Activated CD4-positive, alpha-beta T cell treated with anti-CD3 and anti-CD28 coated beads for 36 hours (primary cell): ENCODE measurements at regions not wholly inside any gene's neighbourhood (a gene's known extent, or its start where the extent isn't known, plus 50 kb on each side); places are given as distances from the start of the nearest gene placed in this dataset.

Source experiments
- ATAC-seq: fragments of 200-7000 bp; cut with Tn5 transposase; one replicate; pipeline ENCODE4 v1.10.0; 2021; ENCODE audit warnings: mild to moderate bottlenecking, moderate library complexity
- CTCF ChIA-PET: fragments of 350-600 bp; sonication (Branson Sonifier 250); formaldehyde crosslinking; loops from one replicate; lab custom pipeline; 2021; ENCODE audit warnings: antibody characterized with exemption; lab: Charles Lee
- POLR2A ChIA-PET: fragments of 350-600 bp; sonication (Branson Sonifier 250); formaldehyde crosslinking; loops from one replicate; lab custom pipeline; 2021; ENCODE audit warnings: antibody characterized with exemption, inconsistent platforms; lab: Charles Lee
- DNase-seq: peaks from one replicate; pipeline ENCODE4 v3.0.0-alpha.2; 2020
- H3K27ac Mint-ChIP-seq: one replicate; pipeline ENCODE4 v1.8.0; 2021; ENCODE audit warnings: mixed read lengths
- H3K27me3 Mint-ChIP-seq: one replicate; pipeline ENCODE4 v1.8.0; 2021; ENCODE audit warnings: mixed read lengths
- H3K36me3 Mint-ChIP-seq: one replicate; pipeline ENCODE4 v1.8.0; 2021; ENCODE audit warnings: low read depth, mixed read lengths
- H3K4me1 Mint-ChIP-seq: one replicate; pipeline ENCODE4 v1.8.0; 2021; ENCODE audit warnings: mixed read lengths
- H3K4me3 Mint-ChIP-seq: one replicate; pipeline ENCODE4 v1.8.0; 2021; ENCODE audit warnings: mild to moderate bottlenecking, moderate library complexity, mixed read lengths
- H3K9me3 Mint-ChIP-seq: one replicate; pipeline ENCODE4 v1.8.0; 2021; ENCODE audit warnings: low read depth, mixed read lengths
- intact Hi-C, 2 experiments: fragments of 100-400 bp; cut with DNase I in 1 of 2; cut with micrococcal nuclease in 1 of 2; formaldehyde crosslinking; loops; one replicate each; pipeline versions ENCODE4 v1.14.2 to v1.15.1; 2022 to 2024; cut with DNase I, micrococcal nuclease

- ChIA-PET CTCF (no interaction called here), POLR2A (no interaction called here)
- Mint-ChIP-seq H3K4me3 (no peak overlapping the region), H3K4me1 (no peaks in the 10 kb centered on the region), H3K9me3 (no peaks in the 10 kb centered on the region), H3K27ac (no peak overlapping the region), H3K36me3 (no peaks in the 10 kb centered on the region), H3K27me3 (peaks cover 9% of the 10 kb centered on the region)
- DNase-seq (no peak), ATAC-seq (no peak)
- intact Hi-C loops = no loop called here
Observed at GRCh38 chr2:238730001-238730669, 117.8 kb upstream of the TWIST2 start.

GRCh38 chr2:238730881-238731280, 117.0 kb upstream of the TWIST2 start:
- H3K27me3 Mint-ChIP-seq = peaks cover 9% of the 10 kb centered on the region
- ChIA-PET CTCF (no interaction called here), POLR2A (no interaction called here)
- intact Hi-C loops = no loop called here
- no peaks in the 10 kb centered on the region for H3K9me3 Mint-ChIP-seq
- ATAC-seq (no peak), DNase-seq (no peak)
- no peak overlapping the region for H3K4me3 Mint-ChIP-seq
- H3K4me1 Mint-ChIP-seq = no peaks in the 10 kb centered on the region
- H3K27ac Mint-ChIP-seq = no peak overlapping the region
- no peaks in the 10 kb centered on the region for H3K36me3 Mint-ChIP-seq

- ATAC-seq = no peak
- DNase-seq = no peak
- no peaks in the 10 kb centered on the region for H3K4me1 Mint-ChIP-seq
- no peak overlapping the region for H3K4me3 Mint-ChIP-seq
- ChIA-PET CTCF (interaction anchor here (1.3 kb wide), 1 partner anchor 12 kb away, joined by 4 read pairs; no protein-coding TSS in a partner anchor), POLR2A (no interaction called here)
- no peak overlapping the region for H3K27ac Mint-ChIP-seq
- no peaks in the 10 kb centered on the region for H3K9me3 Mint-ChIP-seq
- H3K36me3 Mint-ChIP-seq = no peaks in the 10 kb centered on the region
- intact Hi-C loops = no loop called here
- H3K27me3 Mint-ChIP-seq = peaks cover 11% of the 10 kb centered on the region
Observed at GRCh38 chr2:238731961-238732360, 115.9 kb upstream of the TWIST2 start.

GRCh38 chr2:238738917-238739316, 109.0 kb upstream of the TWIST2 start:
- ChIA-PET CTCF (no interaction called here), POLR2A (no interaction called here)
- no peak overlapping the region for H3K27ac Mint-ChIP-seq
- no peak overlapping the region for H3K4me3 Mint-ChIP-seq
- H3K27me3 Mint-ChIP-seq = peaks cover 31% of the 10 kb centered on the region
- no peak for ATAC-seq
- no peaks in the 10 kb centered on the region for H3K4me1 Mint-ChIP-seq
- no peak for DNase-seq
- intact Hi-C loops = no loop called here
- H3K9me3 Mint-ChIP-seq = no peaks in the 10 kb centered on the region
- H3K36me3 Mint-ChIP-seq = no peaks in the 10 kb centered on the region

GRCh38 chr2:238739668-238740067, 108.2 kb upstream of the TWIST2 start:
- H3K27ac Mint-ChIP-seq = no peak overlapping the region
- DNase-seq = no peak
- no peak for ATAC-seq

GRCh38 chr2:238741277-238741676, 106.6 kb upstream of the TWIST2 start:
- CTCF ChIA-PET = no interaction called here
- Mint-ChIP-seq H3K4me3 (no peak overlapping the region), H3K4me1 (no peaks in the 10 kb centered on the region), H3K36me3 (no peaks in the 10 kb centered on the region), H3K9me3 (no peaks in the 10 kb centered on the region), H3K27ac (no peak overlapping the region), H3K27me3 (peaks cover 33% of the 10 kb centered on the region)
- DNase-seq = no peak
- no peak for ATAC-seq
- intact Hi-C loops = no loop called here
- POLR2A ChIA-PET = no interaction called here

More at GRCh38 chr2:238739668-238740067, 108.2 kb upstream of the TWIST2 start:
- intact Hi-C loops = no loop called here
- ChIA-PET CTCF (no interaction called here), POLR2A (no interaction called here)
- Mint-ChIP-seq H3K36me3 (no peaks in the 10 kb centered on the region), H3K9me3 (no peaks in the 10 kb centered on the region), H3K4me3 (no peak overlapping the region), H3K27me3 (peaks cover 35% of the 10 kb centered on the region), H3K4me1 (no peaks in the 10 kb centered on the region)

GRCh38 chr2:238742066-238742465, 105.8 kb upstream of the TWIST2 start:
- Mint-ChIP-seq H3K36me3 (no peaks in the 10 kb centered on the region), H3K4me3 (no peak overlapping the region), H3K9me3 (no peaks in the 10 kb centered on the region), H3K4me1 (no peaks in the 10 kb centered on the region), H3K27me3 (peaks cover 32% of the 10 kb centered on the region), H3K27ac (no peak overlapping the region)
- ATAC-seq (no peak), DNase-seq (no peak)
- intact Hi-C loops = no loop called here
- CTCF ChIA-PET = no interaction called here
- POLR2A ChIA-PET = no interaction called here

- CTCF ChIA-PET = no interaction called here
- no peaks in the 10 kb centered on the region for H3K36me3 Mint-ChIP-seq
- H3K4me1 Mint-ChIP-seq = no peaks in the 10 kb centered on the region
- no peak overlapping the region for H3K4me3 Mint-ChIP-seq
- intact Hi-C loops = no loop called here
- DNase-seq (no peak), ATAC-seq (no peak)
- H3K9me3 Mint-ChIP-seq = no peaks in the 10 kb centered on the region
- POLR2A ChIA-PET = no interaction called here
- no peak overlapping the region for H3K27ac Mint-ChIP-seq
- peaks cover 28% of the 10 kb centered on the region for H3K27me3 Mint-ChIP-seq
Observed at GRCh38 chr2:238742664-238743063, 105.2 kb upstream of the TWIST2 start.

- POLR2A ChIA-PET = no interaction called here
- no peak overlapping the region for H3K4me3 Mint-ChIP-seq
- no peaks in the 10 kb centered on the region for H3K36me3 Mint-ChIP-seq
- no peak for ATAC-seq
- DNase-seq = no peak
- intact Hi-C loops = no loop called here
- no peak overlapping the region for H3K27ac Mint-ChIP-seq
- H3K27me3 Mint-ChIP-seq = peaks cover 25% of the 10 kb centered on the region
- H3K9me3 Mint-ChIP-seq = no peaks in the 10 kb centered on the region
- no peaks in the 10 kb centered on the region for H3K4me1 Mint-ChIP-seq
- CTCF ChIA-PET = no interaction called here
Observed at GRCh38 chr2:238743243-238744065, 104.4 kb upstream of the TWIST2 start.

- no peaks in the 10 kb centered on the region for H3K4me1 Mint-ChIP-seq
- ChIA-PET POLR2A (no interaction called here), CTCF (interaction anchor here (0.9 kb wide), 1 partner anchor 10 kb away, joined by 3 read pairs; no protein-coding TSS in a partner anchor)
- no peaks in the 10 kb centered on the region for H3K36me3 Mint-ChIP-seq
- DNase-seq (no peak), ATAC-seq (no peak)
- intact Hi-C loops = no loop called here
- peaks cover 23% of the 10 kb centered on the region for H3K27me3 Mint-ChIP-seq
- peaks cover 5% of the 10 kb centered on the region for H3K9me3 Mint-ChIP-seq
- H3K27ac Mint-ChIP-seq = no peak overlapping the region
- no peak overlapping the region for H3K4me3 Mint-ChIP-seq
Observed at GRCh38 chr2:238744951-238745350, 102.9 kb upstream of the TWIST2 start.

- intact Hi-C loops = no loop called here
- ATAC-seq = no peak
Observed at GRCh38 chr2:238745997-238746396, 101.9 kb upstream of the TWIST2 start.

GRCh38 chr2:238747114-238747513, 100.8 kb upstream of the TWIST2 start:
- Mint-ChIP-seq H3K27ac (no peak overlapping the region), H3K27me3 (peaks cover 16% of the 10 kb centered on the region), H3K36me3 (no peaks in the 10 kb centered on the region), H3K4me3 (no peak overlapping the region), H3K9me3 (peaks cover 9% of the 10 kb centered on the region), H3K4me1 (no peaks in the 10 kb centered on the region)
- CTCF ChIA-PET = no interaction called here
- POLR2A ChIA-PET = no interaction called here
- ATAC-seq (no peak), DNase-seq (no peak)
- intact Hi-C loops = no loop called here

More at GRCh38 chr2:238745997-238746396, 101.9 kb upstream of the TWIST2 start:
- CTCF ChIA-PET = no interaction called here
- H3K36me3 Mint-ChIP-seq = no peaks in the 10 kb centered on the region
- no peaks in the 10 kb centered on the region for H3K4me1 Mint-ChIP-seq
- H3K27me3 Mint-ChIP-seq = peaks cover 20% of the 10 kb centered on the region
- POLR2A ChIA-PET = no interaction called here
- DNase-seq = no peak
- no peak overlapping the region for H3K4me3 Mint-ChIP-seq
- H3K9me3 Mint-ChIP-seq = peaks cover 9% of the 10 kb centered on the region
- no peak overlapping the region for H3K27ac Mint-ChIP-seq
